HK-2 (cell line): ENCODE measurements at regions not wholly inside any gene's neighbourhood (a gene's known extent, or its start where the extent isn't known, plus 50 kb on each side); places are given as distances from the start of the nearest gene placed in this dataset.

ENCODE experiments used
- DNase-seq: peaks from one replicate; pipeline ENCODE4 v3.0.0-alpha.2; 2018; ENCODE audit not compliant: unreplicated experiment

DNA sequence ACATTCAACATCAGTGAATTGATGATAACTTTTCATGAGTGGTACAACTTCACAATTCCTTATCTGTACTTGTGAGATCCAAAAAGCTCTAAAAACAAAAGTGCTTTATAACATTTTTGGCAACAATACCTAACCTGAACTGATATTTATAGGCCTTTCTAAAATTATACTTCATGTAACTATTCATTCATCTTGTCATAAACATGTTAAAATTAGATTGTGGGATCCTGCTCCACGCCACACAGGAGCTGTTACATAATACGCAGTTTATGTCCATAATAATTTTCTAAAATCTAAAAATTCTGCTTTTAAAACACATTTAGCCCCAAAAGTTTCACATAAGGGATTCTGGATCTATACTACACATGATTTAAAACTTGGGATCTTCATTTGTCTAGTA, 908.5 kb upstream of the CHAC2 start:
- DNase-seq = no peak

DNA sequence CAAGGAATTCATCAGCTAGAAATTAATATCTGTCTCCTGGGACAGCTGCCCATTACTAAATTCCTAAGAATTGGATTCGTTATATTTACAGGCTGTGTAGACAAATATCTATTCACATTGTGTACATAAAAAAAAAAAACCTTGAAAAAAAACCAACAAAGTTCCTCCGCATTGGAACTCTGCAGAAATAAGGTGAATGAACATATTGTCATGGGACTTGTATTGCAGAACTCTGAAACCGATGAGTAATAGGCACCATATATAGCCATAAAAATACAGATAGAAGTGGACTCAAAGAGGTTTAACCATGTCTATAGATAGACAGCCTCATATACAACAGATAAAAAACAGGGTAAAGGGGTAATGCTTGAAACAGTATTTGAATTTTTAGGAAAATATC, 909.9 kb upstream of the CHAC2 start:
- no peak for DNase-seq

DNA sequence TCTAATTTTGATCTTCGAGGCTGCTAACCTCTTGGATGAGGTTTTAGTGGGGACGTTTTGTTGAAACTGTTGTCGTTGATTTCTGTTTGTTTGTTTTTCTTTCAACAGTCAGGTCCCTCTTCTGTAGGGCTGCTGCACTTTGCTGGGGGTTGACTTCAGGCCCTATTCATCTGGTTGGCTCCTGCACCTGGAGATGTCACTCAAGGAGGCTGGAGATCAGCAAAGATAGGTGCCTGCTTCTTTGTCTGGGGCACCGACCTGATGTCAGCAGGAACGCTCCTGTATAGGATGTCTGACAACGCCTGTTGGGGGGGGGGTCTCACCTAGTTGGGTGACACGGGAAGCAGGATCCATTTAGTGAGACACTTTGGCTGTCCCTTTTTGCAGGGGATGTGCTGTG, 915.6 kb upstream of the CHAC2 start:
- DNase-seq = no peak

DNA sequence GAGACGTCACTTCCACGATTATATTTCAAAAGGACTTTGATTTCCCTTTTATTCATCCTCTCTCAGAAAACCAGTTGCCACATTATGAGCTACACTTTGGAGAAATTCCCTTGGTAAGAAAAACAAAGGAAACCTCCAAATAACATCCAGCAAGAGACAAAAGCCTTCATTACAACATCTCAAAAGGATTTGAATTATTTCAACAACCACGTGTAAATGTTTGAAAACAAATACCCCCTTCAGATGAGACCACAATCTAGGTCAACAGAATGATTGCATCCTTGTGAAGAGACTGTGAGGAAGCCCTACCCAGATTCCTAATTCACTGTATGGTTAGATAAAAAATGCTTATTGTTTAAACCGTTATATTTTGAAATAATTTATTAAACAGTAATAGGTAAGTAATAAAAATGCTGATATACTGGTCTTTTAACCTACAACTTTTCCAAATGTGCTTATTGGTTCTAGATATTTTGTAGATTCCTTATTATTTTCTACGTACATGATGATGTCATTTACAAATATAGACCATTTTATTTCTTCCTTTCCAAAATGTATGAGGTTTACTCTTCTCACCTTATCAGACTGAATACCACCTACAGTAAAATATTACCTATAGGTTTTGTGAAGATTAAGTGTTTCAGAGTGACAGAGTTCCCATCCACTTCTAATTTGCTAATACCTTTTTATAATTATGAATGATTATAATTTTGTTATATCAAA, 922.7 kb upstream of the CHAC2 start:
- DNase-seq = no peak

DNA sequence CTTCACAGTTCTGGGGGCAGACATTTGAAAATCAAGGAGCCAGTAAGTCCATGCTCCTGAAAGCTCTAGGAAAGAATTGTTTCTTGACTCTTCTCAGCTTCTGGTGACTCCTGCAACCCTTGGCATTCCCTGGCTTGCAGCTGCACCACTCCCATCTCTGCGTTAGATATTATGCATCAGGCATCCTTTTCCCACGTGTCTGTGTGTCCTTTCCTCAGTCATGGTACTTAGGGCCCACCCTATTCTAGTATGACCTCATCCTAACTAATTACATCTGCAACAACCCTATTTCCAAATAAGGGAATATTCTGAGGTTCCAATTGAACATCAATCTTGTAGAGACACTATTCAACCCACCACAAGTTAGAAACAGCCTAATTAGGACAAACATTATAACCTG, 931.7 kb upstream of the CHAC2 start:
- DNase-seq = no peak

DNA sequence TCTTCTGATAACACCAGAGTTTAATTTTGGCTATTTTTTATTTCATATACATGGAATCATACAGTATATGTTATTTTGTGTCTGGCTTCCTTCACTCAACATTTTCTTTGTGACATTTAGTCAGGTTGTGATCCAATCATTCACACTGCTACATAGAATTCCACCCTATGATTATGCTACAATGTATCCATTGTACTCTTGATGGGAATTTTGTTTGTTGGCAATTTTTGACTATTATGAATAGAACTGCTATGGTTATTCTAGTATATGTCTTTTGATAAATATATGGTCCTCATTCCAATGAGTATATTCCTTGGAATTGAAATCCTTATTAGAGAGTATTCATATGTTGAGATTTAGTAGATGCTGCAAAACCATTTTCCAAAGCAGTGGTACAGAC, 936.4 kb upstream of the CHAC2 start:
- DNase-seq = no peak

DNA sequence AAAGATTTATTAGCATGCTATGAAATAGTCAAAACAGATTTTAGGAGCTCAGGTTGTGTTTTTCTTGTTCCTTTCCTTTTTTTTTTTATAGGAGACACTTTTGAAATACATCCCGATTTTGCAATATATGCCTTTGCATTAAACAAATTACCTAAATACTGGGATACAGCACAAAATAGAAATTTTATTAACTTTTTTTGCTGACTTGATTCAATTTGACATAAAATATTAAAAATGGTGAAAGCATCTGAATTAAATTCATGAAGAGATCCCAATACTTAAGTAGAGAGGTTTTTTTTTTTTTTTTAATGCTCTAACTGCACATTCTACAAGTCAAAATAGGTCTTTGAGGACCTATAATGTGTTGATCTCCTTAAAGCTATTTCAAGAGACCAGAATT, 939.5 kb upstream of the CHAC2 start:
- DNase-seq = no peak

DNA sequence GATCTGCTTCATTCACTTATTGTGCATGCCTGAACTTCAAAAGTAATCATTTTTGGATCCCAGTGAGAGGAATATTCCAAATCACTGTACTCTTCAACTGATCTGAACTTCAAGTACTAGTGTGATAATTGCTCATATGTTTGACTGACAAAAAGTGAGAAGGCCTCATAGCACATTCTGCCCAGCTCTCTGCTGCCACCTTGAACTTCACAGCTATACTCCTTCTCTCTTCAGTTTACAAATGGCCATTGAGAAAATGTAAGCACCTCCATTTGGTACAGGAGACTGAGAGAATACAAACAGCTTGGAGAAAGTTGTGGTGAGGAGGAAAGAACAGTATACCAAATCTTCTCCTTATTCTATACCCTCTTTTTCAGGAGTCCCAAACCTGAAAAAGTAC, 946.0 kb upstream of the CHAC2 start:
- no peak for DNase-seq

DNA sequence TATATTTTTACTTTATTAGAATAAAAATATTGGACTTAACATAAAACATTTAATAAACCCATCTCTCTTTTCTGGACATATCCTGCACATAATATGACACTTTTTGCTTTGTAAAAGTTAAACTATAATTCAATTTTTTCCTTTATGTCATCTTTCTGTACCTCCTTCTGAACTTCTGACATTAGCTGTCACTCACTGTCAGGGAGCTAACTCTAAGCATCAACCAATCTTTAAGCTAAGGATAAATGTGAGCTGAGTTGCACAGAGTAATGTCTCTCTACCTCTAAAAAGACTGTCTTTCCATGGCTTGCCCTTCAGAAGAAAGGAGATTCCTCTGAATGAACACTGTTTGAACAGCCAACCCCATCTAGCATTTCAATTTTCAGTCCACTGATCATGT, 948.6 kb upstream of the CHAC2 start:
- no peak for DNase-seq

DNA sequence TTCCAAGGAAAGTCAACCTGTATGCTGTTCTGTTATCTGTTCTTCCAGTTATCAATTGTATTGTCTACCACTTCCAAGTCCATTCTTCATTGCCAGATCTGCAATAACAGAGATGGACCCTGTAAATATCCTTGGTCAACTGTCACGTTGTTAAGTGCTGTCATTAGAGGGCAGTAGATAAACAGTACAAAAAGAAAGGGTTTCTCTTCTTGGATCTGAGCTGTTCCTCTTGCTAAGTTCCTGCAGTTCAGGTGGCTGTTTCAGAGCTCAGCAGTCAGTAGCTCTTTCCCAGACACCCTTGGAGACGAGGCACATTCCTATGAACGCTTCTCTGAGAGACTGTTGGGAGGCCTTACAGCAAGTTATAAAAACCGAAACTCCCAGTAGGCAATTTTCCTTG, 957.1 kb upstream of the CHAC2 start:
- no peak for DNase-seq

DNA sequence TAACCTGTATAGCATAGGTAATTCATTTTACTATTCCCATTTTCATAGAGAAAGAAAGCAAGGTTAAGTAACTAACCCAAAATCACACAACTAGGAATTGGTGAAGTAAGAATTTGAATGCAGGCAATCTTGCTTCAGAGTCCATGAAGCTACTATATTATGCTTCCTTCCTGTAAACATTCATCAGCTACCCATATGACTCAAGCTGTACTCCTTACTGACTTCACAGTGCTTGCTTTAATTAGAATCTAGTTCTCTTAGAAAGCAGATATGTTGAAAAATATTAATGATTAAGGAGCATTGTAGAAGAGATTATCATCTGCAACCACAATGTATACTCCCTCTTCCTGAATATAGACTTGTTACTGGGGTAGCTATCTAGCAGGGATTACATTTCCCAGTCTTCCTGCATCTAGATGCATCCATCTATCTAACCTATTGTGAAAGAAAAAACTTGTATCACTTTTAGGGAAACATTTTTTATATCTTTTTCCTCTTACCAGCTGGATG, 961.6 kb upstream of the CHAC2 start:
- DNase-seq = no peak

DNA sequence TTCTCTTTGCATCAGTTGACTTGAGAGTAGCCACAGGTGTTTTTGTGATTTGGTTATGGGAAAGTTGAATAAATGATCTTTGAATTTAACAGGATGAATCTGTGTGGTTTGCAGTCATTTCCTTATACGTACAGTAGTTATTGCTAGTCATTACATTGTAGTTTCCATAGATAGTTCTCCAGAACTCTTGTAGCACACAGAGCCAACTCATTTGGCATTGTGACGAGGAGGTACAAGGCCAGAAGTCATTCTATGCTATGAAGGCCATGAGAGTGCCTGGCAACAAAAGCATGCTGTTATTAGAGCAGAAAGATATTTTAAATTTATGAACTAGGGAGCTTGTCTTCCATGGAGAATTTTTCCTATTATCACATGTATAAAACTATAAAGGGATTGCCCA, 973.0 kb upstream of the CHAC2 start:
- DNase-seq = no peak

DNA sequence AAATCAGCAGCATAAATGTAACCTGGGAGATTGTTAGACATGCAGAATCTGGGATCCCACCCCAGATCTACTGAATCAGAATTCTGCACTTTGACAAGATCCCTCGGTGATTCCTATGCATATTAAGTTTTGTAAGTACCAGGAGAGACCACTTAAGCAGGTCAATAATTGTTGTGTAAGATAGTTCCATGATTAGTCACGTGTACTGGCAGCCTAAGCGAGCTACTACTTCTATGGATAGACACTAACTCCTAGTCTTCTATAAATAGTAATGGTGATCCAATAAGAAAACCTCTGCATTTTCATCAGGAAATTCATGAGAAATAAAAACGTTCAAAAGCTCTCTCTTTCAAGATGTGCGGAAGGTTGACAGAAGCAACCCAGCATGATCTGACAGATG, 988.2 kb upstream of the CHAC2 start:
- DNase-seq = no peak

DNA sequence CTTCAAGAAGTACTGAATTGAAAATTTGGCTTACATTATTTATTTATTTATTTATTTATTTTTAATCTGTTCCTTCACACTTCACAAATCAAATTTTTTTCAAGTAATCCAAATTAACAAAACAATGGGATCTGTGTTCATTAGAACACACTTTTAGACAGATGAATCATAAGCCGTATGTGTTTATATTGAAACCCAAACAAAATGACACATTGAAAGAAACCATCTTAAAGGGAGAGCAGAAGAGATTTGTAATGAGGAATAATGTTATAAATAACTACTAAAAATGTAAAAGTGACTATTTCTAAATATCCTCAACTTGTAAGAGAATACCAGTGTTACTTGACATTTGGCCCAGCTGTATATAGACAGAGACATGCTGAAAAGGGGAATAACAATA, 991.0 kb upstream of the CHAC2 start:
- DNase-seq = no peak

DNA sequence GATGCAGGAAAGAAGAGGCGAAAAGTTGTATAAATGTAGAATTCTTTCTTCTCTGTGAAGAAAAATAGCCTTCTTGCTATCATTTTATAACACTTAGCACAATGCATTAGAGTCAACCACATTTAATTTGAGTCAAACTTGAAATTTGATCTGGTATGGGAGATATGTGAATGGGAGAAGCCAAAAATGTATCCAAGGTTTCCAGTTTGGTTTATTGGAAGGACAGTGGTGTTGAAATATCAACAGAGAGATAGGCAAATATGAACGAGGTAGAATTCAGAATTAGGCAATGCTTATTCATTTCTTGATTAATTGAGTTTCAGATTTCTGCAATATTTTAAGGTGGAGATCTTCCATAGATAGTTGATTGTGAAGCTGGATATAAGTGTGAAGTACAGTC, 991.9 kb upstream of the CHAC2 start:
- DNase-seq = no peak

DNA sequence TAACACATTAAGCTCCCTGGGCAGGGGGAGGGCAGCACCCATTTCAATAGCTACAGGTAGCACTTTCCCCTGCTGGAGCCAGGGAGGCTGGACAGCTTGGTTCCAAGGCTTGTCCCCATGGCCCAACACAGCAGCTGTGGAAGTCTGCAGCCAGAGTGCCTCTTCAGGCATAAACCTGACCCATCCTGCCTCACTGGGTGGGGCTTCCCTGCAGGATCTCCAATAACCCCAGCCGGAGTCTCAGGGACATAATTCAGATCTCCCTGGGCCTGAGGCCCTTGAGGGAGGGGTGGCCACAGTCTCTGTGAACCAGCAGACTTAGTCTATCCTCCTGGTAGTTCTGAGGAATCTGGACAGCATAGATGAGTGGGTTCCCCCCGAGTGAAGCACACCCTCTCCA, 1001.9 kb upstream of the CHAC2 start:
- DNase-seq = no peak

DNA sequence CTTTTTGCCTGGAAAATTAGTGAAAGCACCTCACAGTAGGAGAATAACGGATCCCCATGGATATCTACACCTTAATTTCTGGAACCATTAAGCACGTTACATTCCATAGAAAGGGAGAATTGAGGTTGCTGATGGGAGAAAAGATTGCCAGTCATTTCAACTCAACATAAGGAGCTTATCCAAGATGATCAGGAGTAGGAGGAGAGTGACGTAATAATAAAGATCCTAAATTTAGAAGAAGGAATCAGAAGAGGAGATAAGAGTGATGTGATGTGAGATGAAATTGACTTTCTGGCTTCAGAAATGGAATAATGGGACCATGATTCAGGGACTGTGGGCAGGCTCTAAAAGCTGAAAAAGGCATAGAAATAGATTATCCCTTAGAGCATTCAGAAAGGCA, 1017.8 kb upstream of the CHAC2 start:
- DNase-seq = no peak

DNA sequence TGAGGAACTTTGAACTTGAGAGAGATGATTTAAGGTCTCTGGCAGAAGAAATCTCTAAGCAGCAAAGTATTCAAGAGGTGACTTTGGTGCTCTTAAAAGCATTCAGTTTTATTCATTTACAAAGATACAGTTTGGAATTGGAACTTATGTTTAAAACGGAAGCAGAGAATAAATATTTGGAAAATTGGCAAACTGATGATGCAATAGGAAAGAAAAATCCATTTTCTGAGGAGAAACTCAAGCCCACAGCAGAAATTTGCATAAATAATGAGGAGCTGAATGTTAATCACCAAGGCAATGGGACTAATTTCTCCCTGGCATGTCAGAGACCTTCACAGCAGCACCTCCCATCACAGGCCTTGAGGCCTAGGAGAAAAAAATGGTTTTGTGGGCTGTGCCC, 1022.5 kb upstream of the CHAC2 start:
- no peak for DNase-seq

DNA sequence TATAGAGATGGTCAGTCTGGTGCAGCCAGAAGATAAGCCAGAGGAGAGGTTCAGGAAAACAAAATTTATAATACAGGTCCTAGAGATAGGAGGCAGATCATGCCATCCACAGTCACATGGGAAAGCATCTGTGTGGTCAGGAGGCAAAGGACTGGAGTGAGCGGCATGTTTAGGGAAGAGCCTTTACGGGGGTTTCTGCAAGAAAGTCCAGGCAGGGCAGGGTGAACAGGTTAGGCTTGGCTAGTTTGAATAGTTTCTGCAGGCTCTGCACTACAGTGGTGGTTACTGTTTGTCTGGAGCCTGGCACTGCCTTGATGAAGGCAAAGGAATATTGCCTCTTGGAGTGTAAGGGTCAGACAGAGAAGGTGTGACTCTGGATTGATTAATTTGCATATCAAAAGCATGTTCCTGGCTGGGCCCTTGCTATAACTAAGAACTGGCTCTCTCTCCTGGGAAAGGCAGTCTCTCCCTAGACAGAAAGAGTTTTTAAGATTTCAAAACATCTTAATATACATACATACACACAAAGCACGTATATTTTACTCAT, 1034.7 kb upstream of the CHAC2 start:
- DNase-seq = no peak

DNA sequence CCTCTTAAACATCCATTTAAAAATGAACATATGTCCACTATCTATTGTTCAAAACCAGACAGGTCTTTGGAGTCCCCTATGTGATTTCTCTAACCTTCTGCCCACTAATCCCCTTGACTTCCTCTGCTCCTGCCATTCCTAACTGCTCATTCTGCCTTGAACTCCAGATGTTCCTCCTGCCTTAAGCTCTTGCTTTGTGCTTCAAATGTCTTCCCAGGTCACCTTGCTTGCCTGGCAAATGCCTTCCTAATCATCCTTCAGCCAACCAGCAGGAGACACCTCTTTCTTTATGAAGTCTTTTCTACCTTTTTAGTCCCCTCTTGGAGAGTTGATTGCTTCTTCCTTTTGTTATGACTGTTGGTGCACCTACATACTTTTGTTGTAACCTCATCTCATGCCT, 1043.0 kb upstream of the CHAC2 start:
- no peak for DNase-seq

DNA sequence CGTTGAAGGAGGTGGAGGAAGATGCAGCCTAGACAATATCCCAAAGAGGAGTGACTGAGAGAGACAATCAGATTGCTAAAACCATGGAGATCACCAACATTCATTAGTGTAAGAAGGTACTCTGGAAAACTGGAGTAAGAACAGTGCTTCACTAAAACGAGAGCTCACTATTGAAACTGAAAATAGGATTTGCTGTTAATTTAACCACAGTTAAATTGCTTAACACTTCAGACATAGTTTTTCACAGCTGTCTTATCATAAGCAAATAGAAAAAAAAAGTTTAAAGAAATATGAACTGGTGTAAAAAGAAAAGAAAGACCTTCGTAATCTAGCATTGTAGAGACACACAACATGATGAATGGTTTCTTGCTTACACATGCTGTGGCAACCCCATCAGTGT, 1049.8 kb upstream of the CHAC2 start:
- no peak for DNase-seq

DNA sequence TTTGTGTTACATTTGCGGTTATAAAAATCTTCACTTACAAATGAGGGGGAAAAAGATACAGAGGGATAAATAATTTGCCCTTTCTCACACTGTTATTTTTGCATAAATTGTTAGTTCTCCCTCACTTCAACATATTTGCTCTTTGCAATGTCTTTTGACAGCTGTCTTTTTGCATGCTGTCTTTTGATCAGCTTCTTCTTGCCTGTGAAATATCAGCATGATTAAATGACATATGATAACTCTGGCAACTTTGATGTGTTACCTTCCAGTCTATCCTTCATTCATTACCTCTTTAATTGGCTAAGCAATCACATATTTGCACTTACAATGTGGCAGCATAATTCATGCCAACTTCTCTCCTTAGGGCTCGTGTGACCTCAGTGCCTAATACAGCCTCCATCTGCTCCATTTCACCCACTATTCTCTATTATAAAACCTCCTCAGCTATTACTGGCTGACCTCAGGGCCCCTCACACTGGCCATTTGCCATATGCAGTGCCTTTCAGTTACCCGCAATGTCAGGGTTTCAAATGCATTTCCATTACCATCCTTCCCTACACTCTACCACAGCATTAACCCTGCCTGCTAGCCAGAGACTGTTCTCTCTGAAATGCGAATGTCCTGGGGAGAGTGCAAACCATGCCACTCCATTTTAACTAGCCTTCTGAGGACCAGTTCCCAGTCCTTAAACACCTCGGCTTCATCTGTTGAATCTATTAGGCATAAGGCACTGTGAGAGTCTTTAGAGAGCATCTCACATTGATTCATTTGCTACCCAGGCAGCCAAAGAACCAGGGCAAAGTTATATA, 1056.6 kb upstream of the CHAC2 start:
- no peak for DNase-seq

DNA sequence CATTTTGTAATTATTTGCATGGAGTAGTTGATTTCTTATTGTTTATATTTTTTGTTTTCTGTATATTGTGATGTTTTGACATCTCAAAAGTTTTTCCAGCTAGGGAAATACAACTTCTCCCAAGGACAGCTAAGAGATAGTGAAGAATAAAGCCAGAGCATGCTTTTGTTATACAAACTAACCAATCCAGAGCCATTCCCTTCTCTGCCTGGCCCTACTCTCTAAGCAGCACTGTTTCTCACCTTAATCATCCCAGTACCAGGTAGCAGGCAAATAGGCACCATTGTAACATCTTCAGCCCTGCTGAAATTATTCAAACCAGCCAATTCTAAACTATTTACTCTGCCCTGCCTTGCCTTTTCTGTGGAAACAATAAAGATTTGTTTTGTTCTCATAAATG, 1063.4 kb upstream of the CHAC2 start:
- no peak for DNase-seq
